Keratinocyte (primary cell): ENCODE measurements at regions not wholly inside any gene's neighbourhood (a gene's known extent, or its start where the extent isn't known, plus 50 kb on each side); places are given as distances from the start of the nearest gene placed in this dataset.
"Not testable (repeated sequence)": the region's sequence is repeated elsewhere in the genome, so short reads cannot be mapped to it uniquely, and the experiment has no call there.

Source experiments
- DNase-seq: peaks from one replicate; pipeline ENCODE4 v3.0.0-alpha.2; 2011; ENCODE audit warnings: low read depth, missing footprints, low spot score
- FAIRE-seq: peaks from 2 replicates; lab custom pipeline; 2011; peaks lifted over from hg19 to GRCh38; lab: Jason Lieb, UNC
- H2AFZ ChIP-seq: 2 replicates; pipeline ENCODE4 v1.6.0; 2012; ENCODE audit warnings: low read length, control low read depth, inconsistent platforms; ENCODE audit not compliant: control insufficient read depth
- H3K27ac ChIP-seq: 2 replicates; pipeline ENCODE4 v1.5.1; 2011; ENCODE audit warnings: low read length; ENCODE audit not compliant: control insufficient read depth, insufficient read depth
- H3K27me3 ChIP-seq: 3 replicates; pipeline ENCODE4 v1.6.0; 2011; ENCODE audit warnings: low read length; ENCODE audit not compliant: control insufficient read depth, insufficient read depth; ENCODE audit errors: extremely low read depth
- H3K36me3 ChIP-seq, 2 experiments: 2 replicates in 1 of 2; 3 replicates in 1 of 2; pipeline ENCODE4 v1.5.1; 2011; ENCODE audit warnings: low read length in 2 of 2, mild to moderate bottlenecking in 1 of 2; ENCODE audit not compliant: control insufficient read depth in 2 of 2, insufficient read depth in 2 of 2; ENCODE audit errors: extremely low read depth in 1 of 2
- H3K4me1 ChIP-seq: 3 replicates; pipeline ENCODE4 v1.5.1; 2011; ENCODE audit warnings: low read length; ENCODE audit not compliant: control insufficient read depth, insufficient read depth; ENCODE audit errors: extremely low read depth
- H3K4me2 ChIP-seq: 3 replicates; pipeline ENCODE4 v1.6.0; 2011; ENCODE audit warnings: low read depth, low read length; ENCODE audit not compliant: control insufficient read depth, insufficient read depth; ENCODE audit errors: extremely low read depth
- H3K4me3 ChIP-seq, 3 experiments: fragments of 200-600 bp in 1 of 3; sonication (generic) in 1 of 3; 2 replicates in 2 of 3; 3 replicates in 1 of 3; pipeline ENCODE4 v1.5.1; 2011 to 2016; ENCODE audit warnings: low read length in 3 of 3, mild to moderate bottlenecking in 3 of 3, control low read depth in 2 of 3, inconsistent platforms in 1 of 3, low read depth in 1 of 3, mixed read lengths in 1 of 3, mixed run types in 1 of 3, moderate library complexity in 1 of 3; ENCODE audit not compliant: control insufficient read depth in 2 of 3, insufficient read depth in 2 of 3; ENCODE audit errors: extremely low read depth in 1 of 3
- H3K79me2 ChIP-seq: 2 replicates; pipeline ENCODE4 v1.6.0; 2012; ENCODE audit warnings: low read length; ENCODE audit not compliant: control insufficient read depth, insufficient read depth
- H3K9ac ChIP-seq: 3 replicates; pipeline ENCODE4 v1.6.0; 2011; ENCODE audit warnings: low read length; ENCODE audit not compliant: control insufficient read depth, insufficient read depth; ENCODE audit errors: extremely low read depth
- H3K9me1 ChIP-seq: 3 replicates; pipeline ENCODE4 v1.6.0; 2011; ENCODE audit warnings: low read length; ENCODE audit not compliant: control insufficient read depth, insufficient read depth; ENCODE audit errors: extremely low read depth
- H3K9me3 ChIP-seq: 2 replicates; pipeline ENCODE4 v1.5.1; 2012; ENCODE audit warnings: low read depth, low read length; ENCODE audit not compliant: control insufficient read depth
- H4K20me1 ChIP-seq: 3 replicates; pipeline ENCODE4 v1.6.0; 2011; ENCODE audit warnings: low read length; ENCODE audit not compliant: control insufficient read depth, insufficient read depth; ENCODE audit errors: extremely low read depth
- EZH2 ChIP-seq: IDR thresholded peaks from one replicate; pipeline ENCODE4 v1.6.1; 2012; ENCODE audit warnings: inconsistent platforms, mild to moderate bottlenecking, low read length, moderate library complexity
- dilution Hi-C: fragments of 300-500 bp; cut with MboI; formaldehyde crosslinking; loops from one replicate; pipeline ENCODE4 v1.7.0; 2020; ENCODE audit warnings: low sequenced_read_pairs; ENCODE audit not compliant: extremely low pct_ligation_motif_present
- TF ChIP-seq, protein P1 (sequence below), 3 experiments: IDR thresholded peaks in 1 of 3; conservative IDR thresholded peaks in 1 of 3; optimal IDR thresholded peaks in 1 of 3; 2 replicates in 2 of 3; 3 replicates in 1 of 3; pipeline versions ENCODE3 to v1.5.1; 2011; ENCODE audit warnings: low read length in 3 of 3, mild to moderate bottlenecking in 3 of 3, moderate library complexity in 2 of 3, control low read depth in 1 of 3, inconsistent platforms in 1 of 3; ENCODE audit not compliant: insufficient read depth in 2 of 3; ENCODE audit errors: extremely low read depth in 1 of 3

- H3K4me1 ChIP-seq, result peaks cover 6% of the 10 kb centered on the region
- no peaks in the 10 kb centered on the region for H4K20me1 ChIP-seq
- H3K27me3 ChIP-seq, result no peaks in the 10 kb centered on the region
- no peak overlapping the region for H3K27ac ChIP-seq
- H3K36me3 ChIP-seq, result no peaks in the 10 kb centered on the region
- DNase-seq, result no peak
- H2AFZ ChIP-seq, result no peak overlapping the region
- no peaks in the 10 kb centered on the region for H3K9me1 ChIP-seq
- TF ChIP-seq, protein P1, sequence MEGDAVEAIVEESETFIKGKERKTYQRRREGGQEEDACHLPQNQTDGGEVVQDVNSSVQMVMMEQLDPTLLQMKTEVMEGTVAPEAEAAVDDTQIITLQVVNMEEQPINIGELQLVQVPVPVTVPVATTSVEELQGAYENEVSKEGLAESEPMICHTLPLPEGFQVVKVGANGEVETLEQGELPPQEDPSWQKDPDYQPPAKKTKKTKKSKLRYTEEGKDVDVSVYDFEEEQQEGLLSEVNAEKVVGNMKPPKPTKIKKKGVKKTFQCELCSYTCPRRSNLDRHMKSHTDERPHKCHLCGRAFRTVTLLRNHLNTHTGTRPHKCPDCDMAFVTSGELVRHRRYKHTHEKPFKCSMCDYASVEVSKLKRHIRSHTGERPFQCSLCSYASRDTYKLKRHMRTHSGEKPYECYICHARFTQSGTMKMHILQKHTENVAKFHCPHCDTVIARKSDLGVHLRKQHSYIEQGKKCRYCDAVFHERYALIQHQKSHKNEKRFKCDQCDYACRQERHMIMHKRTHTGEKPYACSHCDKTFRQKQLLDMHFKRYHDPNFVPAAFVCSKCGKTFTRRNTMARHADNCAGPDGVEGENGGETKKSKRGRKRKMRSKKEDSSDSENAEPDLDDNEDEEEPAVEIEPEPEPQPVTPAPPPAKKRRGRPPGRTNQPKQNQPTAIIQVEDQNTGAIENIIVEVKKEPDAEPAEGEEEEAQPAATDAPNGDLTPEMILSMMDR (optimal IDR thresholded peaks at IDR 0.05 in 1 of 3, IDR thresholded peaks at IDR 0.05 in 1 of 3, conservative IDR thresholded peaks at IDR 0.05 in 1 of 3; ENCODE audit: extremely low read depth in 1 of 3, insufficient read depth in 2 of 3, low read length in 3 of 3), result no peak
- TF ChIP-seq EZH2, result no peak
- no peak overlapping the region for H3K4me3 ChIP-seq
- H3K9ac ChIP-seq, result no peak overlapping the region
- peaks cover 5% of the 10 kb centered on the region for H3K9me3 ChIP-seq
- no peaks in the 10 kb centered on the region for H3K79me2 ChIP-seq
- H3K4me2 ChIP-seq, result no peak overlapping the region
- dilution Hi-C loops, result no loop called here
- no peak for FAIRE-seq
These were observed 1099.9 kb downstream of the TBC1D22A start for GRCh38 chr22:47862394-47862793.

GRCh38 chr22:47860907-47861306 lies 1098.5 kb downstream of the TBC1D22A start:
- H3K9ac ChIP-seq, DNase-seq, H3K27me3 ChIP-seq, H2AFZ ChIP-seq, H3K36me3 ChIP-seq, H3K4me3 ChIP-seq, H3K9me1 ChIP-seq, H3K4me1 ChIP-seq, FAIRE-seq, dilution Hi-C loops, H3K27ac ChIP-seq, H3K79me2 ChIP-seq, H3K4me2 ChIP-seq, H3K9me3 ChIP-seq, H4K20me1 ChIP-seq: not testable (repeated sequence)

DNA sequence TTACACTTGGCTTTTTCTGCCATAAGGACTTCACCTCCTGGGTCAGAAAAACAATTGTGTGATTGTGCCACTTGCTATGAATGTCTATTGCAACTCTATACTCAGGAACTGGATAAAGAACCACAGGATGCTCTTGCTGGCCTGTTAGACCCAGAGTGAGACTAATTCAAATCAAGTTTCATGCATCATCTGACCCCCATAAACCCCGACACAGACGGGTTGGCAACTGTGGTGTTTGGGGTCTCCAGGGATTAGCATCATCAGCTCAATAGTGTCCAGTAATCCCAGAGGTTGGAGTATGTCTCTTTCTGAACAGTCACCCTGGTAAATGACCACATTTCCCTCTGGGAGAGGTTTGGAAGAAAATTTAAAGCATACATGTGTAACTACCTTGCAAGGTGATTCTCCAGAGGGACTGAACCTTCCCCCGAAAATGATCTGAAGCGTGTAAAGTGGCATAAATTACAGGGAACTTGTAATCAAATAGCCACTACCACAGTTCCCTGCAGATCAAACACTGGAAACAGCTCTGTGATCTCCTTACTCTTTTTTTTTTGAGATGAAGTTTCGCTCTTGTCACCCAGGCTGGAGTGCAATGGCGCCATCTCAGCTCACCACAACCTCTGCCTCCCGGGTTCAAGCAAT lies 1097.6 kb downstream of the TBC1D22A start:
- TF ChIP-seq, protein P1 (optimal IDR thresholded peaks at IDR 0.05 in 1 of 3, IDR thresholded peaks at IDR 0.05 in 1 of 3, conservative IDR thresholded peaks at IDR 0.05 in 1 of 3; ENCODE audit: extremely low read depth in 1 of 3, insufficient read depth in 2 of 3, low read length in 3 of 3), result no peak
- no peak for TF ChIP-seq EZH2
- H4K20me1 ChIP-seq, result no peaks in the 10 kb centered on the region
- H3K4me2 ChIP-seq, result no peak overlapping the region
- FAIRE-seq (no peak), DNase-seq (no peak)
- dilution Hi-C loops, result no loop called here
- H3K9me1 ChIP-seq, result no peaks in the 10 kb centered on the region
- no peak overlapping the region for H3K27ac ChIP-seq
- no peaks in the 10 kb centered on the region for H3K4me1 ChIP-seq
- H3K9ac ChIP-seq, result no peak overlapping the region
- H3K9me3 ChIP-seq, result peaks cover 5% of the 10 kb centered on the region
- no peaks in the 10 kb centered on the region for H3K27me3 ChIP-seq
- H3K36me3 ChIP-seq, result no peaks in the 10 kb centered on the region
- H2AFZ ChIP-seq, result no peak overlapping the region
- no peaks in the 10 kb centered on the region for H3K79me2 ChIP-seq
- no peak overlapping the region for H3K4me3 ChIP-seq
